ENCODE measurements at regions not wholly inside any gene's neighbourhood (a gene's known extent, or its start where the extent isn't known, plus 50 kb on each side); places are given as distances from the start of the nearest gene placed in this dataset.

GRCh38 chr12:67147030-67147429 is 122.1 kb upstream of the CAND1 start:
- WGBS, 2 donors = 36 to 39% methylated on average over 1 of the region's 1 CpG
- no peak overlapping the region for H3K4me3 ChIP-seq (ENCODE audit: low read depth, poor library complexity, severe bottlenecking)
- TF ChIP-seq CTCF (IDR thresholded peaks at IDR 0.05) (no peak), POLR2A (IDR thresholded peaks at IDR 0.05) (no peak)
- DNase-seq (ENCODE audit: low spot score in 2 of 2) = no peak
- intact Hi-C loops (cut with DNase I; ENCODE audit: low total_unique reads) = no loop called here

- TF ChIP-seq CTCF (IDR thresholded peaks at IDR 0.05) = no peak
- TF ChIP-seq POLR2A (IDR thresholded peaks at IDR 0.05) = no peak
- intact Hi-C loops (cut with DNase I; ENCODE audit: low total_unique reads) = no loop called here
- DNase-seq (ENCODE audit: low spot score in 2 of 2) = no peak
Observed at GRCh38 chr12:67147447-67147846, 121.7 kb upstream of the CAND1 start.

GRCh38 chr12:67148265-67148664 is 120.9 kb upstream of the CAND1 start:
- no peak for TF ChIP-seq POLR2A (IDR thresholded peaks at IDR 0.05)
- TF ChIP-seq CTCF (IDR thresholded peaks at IDR 0.05) = no peak
- no peak for DNase-seq (ENCODE audit: low spot score in 2 of 2)
- intact Hi-C loops (cut with DNase I; ENCODE audit: low total_unique reads) = no loop called here
- H3K4me3 ChIP-seq (ENCODE audit: low read depth, poor library complexity, severe bottlenecking) = no peak overlapping the region
- 76 to 80% methylated on average over 1 of the region's 1 CpG for WGBS, 2 donors

More at GRCh38 chr12:67147447-67147846, 121.7 kb upstream of the CAND1 start:
- no peak overlapping the region for H3K4me3 ChIP-seq (ENCODE audit: low read depth, poor library complexity, severe bottlenecking)

GRCh38 chr12:67151886-67152285 is 117.3 kb upstream of the CAND1 start:
- TF ChIP-seq CTCF (IDR thresholded peaks at IDR 0.05) (no peak), POLR2A (IDR thresholded peaks at IDR 0.05) (no peak)
- H3K4me3 ChIP-seq (ENCODE audit: low read depth, poor library complexity, severe bottlenecking) = no peak overlapping the region
- intact Hi-C loops (cut with DNase I; ENCODE audit: low total_unique reads) = no loop called here
- 79 to 82% methylated on average over 3 of the region's 3 CpGs for whole genome bisulfite sequencing, 2 donors
- no peak for DNase-seq (ENCODE audit: low spot score in 2 of 2)

- intact Hi-C loops (cut with DNase I; ENCODE audit: low total_unique reads) = no loop called here
- no peak overlapping the region for H3K4me3 ChIP-seq (ENCODE audit: low read depth, poor library complexity, severe bottlenecking)
- DNase-seq (ENCODE audit: low spot score in 2 of 2) = no peak
- TF ChIP-seq POLR2A (IDR thresholded peaks at IDR 0.05) = no peak
- TF ChIP-seq CTCF (IDR thresholded peaks at IDR 0.05) = no peak
- WGBS, 2 donors = 68 to 72% methylated on average over 2 of the region's 2 CpGs
Observed at GRCh38 chr12:67152451-67152850, 116.7 kb upstream of the CAND1 start.

GRCh38 chr12:67154901-67155300 is 114.3 kb upstream of the CAND1 start:
- no peak for TF ChIP-seq POLR2A (IDR thresholded peaks at IDR 0.05)
- TF ChIP-seq CTCF (IDR thresholded peaks at IDR 0.05) = no peak
- 53 to 54% methylated on average over 3 of the region's 3 CpGs for WGBS, 2 donors
- no peak for DNase-seq (ENCODE audit: low spot score in 2 of 2)
- intact Hi-C loops (cut with DNase I; ENCODE audit: low total_unique reads) = no loop called here
- no peak overlapping the region for H3K4me3 ChIP-seq (ENCODE audit: low read depth, poor library complexity, severe bottlenecking)

Data from lower leg skin (tissue), 4 donors.